ENCODE measurements at regions not wholly inside any gene's neighbourhood (a gene's known extent, or its start where the extent isn't known, plus 50 kb on each side); places are given as distances from the start of the nearest gene placed in this dataset.

GRCh38 chr5:96287136-96287535, 145.9 kb downstream of the PCSK1 start:
- 95 to 100% methylated on average over 2 of the region's 2 CpGs for WGBS, 2 donors
- no peak for TF ChIP-seq POLR2A (IDR thresholded peaks at IDR 0.05)
- TF ChIP-seq POLR2AphosphoS5 (IDR thresholded peaks at IDR 0.05): no peak
- TF ChIP-seq EP300 (IDR thresholded peaks at IDR 0.05): no peak
- no peak for TF ChIP-seq CTCF (IDR thresholded peaks at IDR 0.05)
- H3K4me3 ChIP-seq: no peak overlapping the region
- no peak overlapping the region for H3K27ac ChIP-seq
- DNase-seq: no peak
- no peaks in the 10 kb centered on the region for H3K9me3 ChIP-seq
- no peaks in the 10 kb centered on the region for H3K27me3 ChIP-seq
- peaks cover 0 to 8% (median 0%) of the 10 kb centered on the region in 4 donors for H3K4me1 ChIP-seq
- ATAC-seq (ENCODE audit: low FRiP score in 2 of 2): no peak
- no peaks in the 10 kb centered on the region for H3K36me3 ChIP-seq

DNA sequence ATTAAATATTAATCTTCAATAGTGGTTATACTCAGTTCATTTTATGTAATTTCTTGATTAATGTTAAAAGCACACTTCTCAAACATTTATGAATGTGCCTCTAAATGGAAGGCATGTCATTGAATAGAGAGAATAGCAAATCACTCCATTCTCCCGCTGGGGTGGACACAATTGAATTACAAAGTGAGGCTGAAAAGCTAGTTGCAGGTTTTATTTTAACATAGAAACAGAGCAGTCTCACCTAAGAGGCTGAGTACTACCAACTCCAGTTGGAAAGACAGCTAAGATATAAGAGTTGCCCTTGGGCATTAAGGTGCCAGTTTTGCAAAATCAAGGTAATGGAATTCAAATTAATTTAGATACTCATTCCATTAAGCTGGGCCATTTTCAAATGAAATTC, 147.2 kb downstream of the PCSK1 start:
- H3K36me3 ChIP-seq: no peaks in the 10 kb centered on the region
- H3K27ac ChIP-seq: no peak overlapping the region
- TF ChIP-seq POLR2AphosphoS5 (IDR thresholded peaks at IDR 0.05): no peak
- no peak for TF ChIP-seq EP300 (IDR thresholded peaks at IDR 0.05)
- no peak for TF ChIP-seq POLR2A (IDR thresholded peaks at IDR 0.05)
- no peak for TF ChIP-seq CTCF (IDR thresholded peaks at IDR 0.05)
- 74 to 91% methylated on average over 1 of the region's 1 CpG for WGBS, 2 donors
- peaks cover 0 to 8% (median 0%) of the 10 kb centered on the region in 4 donors for H3K4me1 ChIP-seq
- DNase-seq (no peak), ATAC-seq (ENCODE audit: low FRiP score in 2 of 2) (no peak)
- no peaks in the 10 kb centered on the region for H3K9me3 ChIP-seq
- H3K4me3 ChIP-seq: no peak overlapping the region
- H3K27me3 ChIP-seq: no peaks in the 10 kb centered on the region

GRCh38 chr5:96284727-96285389, 148.2 kb downstream of the PCSK1 start:
- Histone ChIP-seq H3K9me3 (no peaks in the 10 kb centered on the region), H3K27ac (no peak overlapping the region), H3K4me3 (no peak overlapping the region), H3K4me1 (peaks cover 0 to 8% (median 0%) of the 10 kb centered on the region in 4 donors), H3K36me3 (no peaks in the 10 kb centered on the region), H3K27me3 (no peaks in the 10 kb centered on the region)
- no peak for TF ChIP-seq EP300 (IDR thresholded peaks at IDR 0.05)
- TF ChIP-seq POLR2AphosphoS5 (IDR thresholded peaks at IDR 0.05): no peak
- TF ChIP-seq POLR2A (IDR thresholded peaks at IDR 0.05): no peak
- no peak for TF ChIP-seq CTCF (IDR thresholded peaks at IDR 0.05)
- no peak for ATAC-seq (ENCODE audit: low FRiP score in 2 of 2)
- 88 to 89% methylated on average over 4 of the region's 4 CpGs for WGBS, 2 donors
- DNase-seq: no peak

DNA sequence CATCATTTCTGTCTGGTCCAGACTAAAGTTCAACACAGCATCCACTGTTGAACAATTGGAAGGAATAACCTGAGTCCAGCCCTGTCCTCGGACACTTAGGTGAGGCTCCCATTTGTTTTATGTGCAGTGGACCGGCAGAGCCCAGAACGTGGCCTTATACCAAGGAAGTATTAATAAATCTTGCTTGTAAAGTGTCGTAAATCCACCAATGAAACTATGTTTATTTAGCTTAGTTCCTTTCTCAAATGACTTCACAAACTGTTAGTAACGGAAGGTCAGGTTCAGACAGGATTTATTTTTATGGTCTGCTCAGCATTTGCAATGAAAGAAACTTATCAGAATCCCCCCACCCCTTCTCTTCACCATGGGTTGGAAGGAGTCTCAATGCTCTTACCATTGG, 149.5 kb downstream of the PCSK1 start:
- no peaks in the 10 kb centered on the region for H3K27me3 ChIP-seq
- no peak for ATAC-seq (ENCODE audit: low FRiP score in 2 of 2)
- H3K9me3 ChIP-seq: no peaks in the 10 kb centered on the region
- 52 to 57% methylated on average over 5 of the region's 5 CpGs for WGBS, 2 donors
- H3K4me3 ChIP-seq: no peak overlapping the region
- DNase-seq: no peak
- no peak overlapping the region for H3K27ac ChIP-seq
- no peaks in the 10 kb centered on the region for H3K36me3 ChIP-seq
- peaks cover 0 to 6% (median 0%) of the 10 kb centered on the region in 4 donors for H3K4me1 ChIP-seq
- TF ChIP-seq CTCF (IDR thresholded peaks at IDR 0.05) (no peak), POLR2A (IDR thresholded peaks at IDR 0.05) (no peak), EP300 (IDR thresholded peaks at IDR 0.05) (no peak), POLR2AphosphoS5 (IDR thresholded peaks at IDR 0.05) (no peak)

- WGBS, 2 donors: 89 to 90% methylated on average over 8 of the region's 8 CpGs
- Histone ChIP-seq H3K4me1 (no peaks in the 10 kb centered on the region), H3K27me3 (no peaks in the 10 kb centered on the region), H3K36me3 (no peaks in the 10 kb centered on the region), H3K9me3 (no peaks in the 10 kb centered on the region), H3K4me3 (no peak overlapping the region), H3K27ac (no peak overlapping the region)
- DNase-seq (no peak), ATAC-seq (ENCODE audit: low FRiP score in 2 of 2) (no peak)
- no peak for TF ChIP-seq EP300 (IDR thresholded peaks at IDR 0.05)
- no peak for TF ChIP-seq POLR2AphosphoS5 (IDR thresholded peaks at IDR 0.05)
These were observed 151.0 kb downstream of the PCSK1 start for GRCh38 chr5:96282020-96282419.
